HG03575 (cell line): ENCODE measurements at regions not wholly inside any gene's neighbourhood (a gene's known extent, or its start where the extent isn't known, plus 50 kb on each side); places are given as distances from the start of the nearest gene placed in this dataset.
A peak's percentile ranks its signal among the peaks of the same experiment; 100 is the strongest.
"Not testable (repeated sequence)": the region's sequence is repeated elsewhere in the genome, so short reads cannot be mapped to it uniquely, and the experiment has no call there.

ENCODE experiments used
- ATAC-seq: cut with Tn5 transposase; IDR thresholded peaks from one replicate; pipeline ENCODE4 v1.9.1; 2021; ENCODE audit not compliant: unreplicated experiment, insufficient number of reproducible peaks, low FRiP score; ENCODE audit errors: extremely low read depth

- no peak for ATAC-seq
Observed at GRCh38 chr6:56787209-56787608, 144.5 kb upstream of the DST start.

- no peak for ATAC-seq
Observed at GRCh38 chr6:56786256-56786655, 143.6 kb upstream of the DST start.

GRCh38 chr6:56785536-56785935 is 142.8 kb upstream of the DST start:
- ATAC-seq = not testable (repeated sequence)

- not testable (repeated sequence) for ATAC-seq
Observed at GRCh38 chr6:56780109-56780508, 137.4 kb upstream of the DST start.

GRCh38 chr6:56778503-56778902 is 135.8 kb upstream of the DST start:
- ATAC-seq = not testable (repeated sequence)

- ATAC-seq = no peak
Observed at GRCh38 chr6:56775498-56776166, 132.9 kb upstream of the DST start.

- ATAC-seq = no peak
Observed at GRCh38 chr6:56772737-56773184, 130.1 kb upstream of the DST start.

- ATAC-seq = no peak
Observed at GRCh38 chr6:56771929-56772607, 129.4 kb upstream of the DST start.

GRCh38 chr6:56771189-56771588 is 128.5 kb upstream of the DST start:
- no peak for ATAC-seq

- ATAC-seq = no peak
Observed at GRCh38 chr6:56770011-56770520, 127.4 kb upstream of the DST start.

GRCh38 chr6:56767892-56768531 is 125.3 kb upstream of the DST start:
- no peak for ATAC-seq

GRCh38 chr6:56767435-56767834 is 124.7 kb upstream of the DST start:
- no peak for ATAC-seq

GRCh38 chr6:56766806-56767178 is 124.1 kb upstream of the DST start:
- peak; percentile 80 for ATAC-seq

- no peak for ATAC-seq
Observed at GRCh38 chr6:56766139-56766805, 123.6 kb upstream of the DST start.

GRCh38 chr6:56765494-56765893 is 122.8 kb upstream of the DST start:
- no peak for ATAC-seq

GRCh38 chr6:56764081-56764566 is 121.4 kb upstream of the DST start:
- ATAC-seq = peak; percentile 39

GRCh38 chr6:56761651-56762050 is 119.0 kb upstream of the DST start:
- ATAC-seq = no peak

- ATAC-seq = no peak
Observed at GRCh38 chr6:56760842-56761241, 118.2 kb upstream of the DST start.

- ATAC-seq = no peak
Observed at GRCh38 chr6:56759521-56759920, 116.8 kb upstream of the DST start.
